Spinal cord (tissue), 9 donors: ENCODE measurements at regions not wholly inside any gene's neighbourhood (a gene's known extent, or its start where the extent isn't known, plus 50 kb on each side); places are given as distances from the start of the nearest gene placed in this dataset.
"Not testable (repeated sequence)": the region's sequence is repeated elsewhere in the genome, so short reads cannot be mapped to it uniquely, and the experiment has no call there.

Experiments
- DNase-seq, 6 donors: peaks; one replicate each; pipeline versions ENCODE4 v3.0.0 to v3.0.0-alpha.2; 2013 to 2015; ENCODE audit warnings: low spot score in 6 of 6, low read depth in 4 of 6
- H3K27ac ChIP-seq: one replicate; pipeline ENCODE4 v1.5.1; 2013; ENCODE audit warnings: low read depth, low read length, control low read depth
- H3K27me3 ChIP-seq: one replicate; pipeline ENCODE4 v1.6.1; 2013; ENCODE audit warnings: low read length; ENCODE audit not compliant: control insufficient read depth, insufficient read depth
- H3K36me3 ChIP-seq: one replicate; pipeline ENCODE4 v1.6.1; 2013; ENCODE audit warnings: low read length; ENCODE audit not compliant: control insufficient read depth, insufficient read depth
- H3K4me1 ChIP-seq: one replicate; pipeline ENCODE4 v1.6.1; 2013; ENCODE audit warnings: low read length; ENCODE audit not compliant: control insufficient read depth, insufficient read depth
- H3K4me3 ChIP-seq: one replicate; pipeline ENCODE4 v1.5.1; 2013; ENCODE audit warnings: low read depth, low read length, control low read depth
- H3K9me3 ChIP-seq: one replicate; pipeline ENCODE4 v1.6.1; 2013; ENCODE audit warnings: low read length; ENCODE audit not compliant: control insufficient read depth, insufficient read depth
- WGBS: methylation state at CpG from one replicate; pipeline ENCODE4 v1.1.5; 2013; ENCODE audit warnings: missing lambda C conversion rate; ENCODE audit not compliant: insufficient coverage; 5-methylcytosine and 5-hydroxymethylcytosine counted together
- donor health status: healthy.

GRCh38 chr2:109052922-109053321 lies 63.9 kb upstream of the EDAR start:
- DNase-seq, result no peak

GRCh38 chr2:109049022-109049421 lies 60.0 kb upstream of the EDAR start:
- Histone ChIP-seq H3K27me3 (no peaks in the 10 kb centered on the region), H3K27ac (no peak overlapping the region), H3K4me1 (peaks cover 3% of the 10 kb centered on the region), H3K9me3 (no peaks in the 10 kb centered on the region), H3K4me3 (no peak overlapping the region), H3K36me3 (no peaks in the 10 kb centered on the region)
- WGBS, result 0% methylated on average over 1 of the region's 6 CpGs
- peak in 1 of 6 donors; percentile 28 for DNase-seq

More at GRCh38 chr2:109052922-109053321, 63.9 kb upstream of the EDAR start:
- H3K27me3 ChIP-seq, result no peaks in the 10 kb centered on the region
- H3K36me3 ChIP-seq, result no peaks in the 10 kb centered on the region
- no peak overlapping the region for H3K27ac ChIP-seq
- H3K9me3 ChIP-seq, result no peaks in the 10 kb centered on the region
- peaks cover 8% of the 10 kb centered on the region for H3K4me1 ChIP-seq
- 96% methylated on average over 3 of the region's 6 CpGs for WGBS
- no peak overlapping the region for H3K4me3 ChIP-seq

- Histone ChIP-seq H3K36me3 (no peaks in the 10 kb centered on the region), H3K9me3 (no peaks in the 10 kb centered on the region), H3K4me3 (no peak overlapping the region), H3K27ac (no peak overlapping the region), H3K4me1 (no peaks in the 10 kb centered on the region), H3K27me3 (no peaks in the 10 kb centered on the region)
- no peak for DNase-seq
- no CpG with 5 or more reads among the region's 1 CpG for WGBS
Observed at GRCh38 chr2:109048163-109048562, 59.1 kb upstream of the EDAR start.

GRCh38 chr2:109047569-109047968 lies 58.5 kb upstream of the EDAR start:
- not testable (repeated sequence) for H3K27me3 ChIP-seq, H3K27ac ChIP-seq, DNase-seq, H3K36me3 ChIP-seq, H3K4me3 ChIP-seq, H3K4me1 ChIP-seq, H3K9me3 ChIP-seq
- no CpG with 5 or more reads among the region's 5 CpGs for WGBS

- 62% methylated on average over 3 of the region's 4 CpGs for WGBS
- DNase-seq, result no peak
- H3K9me3 ChIP-seq, result no peaks in the 10 kb centered on the region
- H3K4me1 ChIP-seq, result no peaks in the 10 kb centered on the region
- H3K36me3 ChIP-seq, result no peaks in the 10 kb centered on the region
- no peak overlapping the region for H3K4me3 ChIP-seq
- H3K27ac ChIP-seq, result no peak overlapping the region
- no peaks in the 10 kb centered on the region for H3K27me3 ChIP-seq
Observed at GRCh38 chr2:109046925-109047508, 58.0 kb upstream of the EDAR start.

GRCh38 chr2:109045505-109045904 lies 56.5 kb upstream of the EDAR start:
- Histone ChIP-seq H3K4me1 (no peaks in the 10 kb centered on the region), H3K27ac (no peak overlapping the region), H3K36me3 (no peaks in the 10 kb centered on the region), H3K27me3 (no peaks in the 10 kb centered on the region), H3K9me3 (no peaks in the 10 kb centered on the region), H3K4me3 (no peak overlapping the region)
- DNase-seq, result no peak
- WGBS, result 75% methylated on average over 3 of the region's 9 CpGs

GRCh38 chr2:109038992-109039391 lies 50.0 kb upstream of the EDAR start:
- Histone ChIP-seq H3K27me3 (no peaks in the 10 kb centered on the region), H3K36me3 (no peaks in the 10 kb centered on the region), H3K27ac (no peak overlapping the region), H3K9me3 (no peaks in the 10 kb centered on the region), H3K4me3 (no peak overlapping the region), H3K4me1 (no peaks in the 10 kb centered on the region)
- peak in 1 of 6 donors; percentile 51 for DNase-seq
- WGBS, result 63% methylated on average over 2 of the region's 4 CpGs
